GM10266 (cell line): ENCODE measurements at regions not wholly inside any gene's neighbourhood (a gene's known extent, or its start where the extent isn't known, plus 50 kb on each side); places are given as distances from the start of the nearest gene placed in this dataset.

Source experiments
- DNase-seq: peaks from one replicate; pipeline ENCODE4 v3.0.0; 2012; ENCODE audit errors: extremely low spot score
- CTCF ChIP-seq: IDR thresholded peaks from 2 replicates; pipeline ENCODE4 v1.5.1; 2012; ENCODE audit warnings: mild to moderate bottlenecking, low read depth; ENCODE audit not compliant: control insufficient read depth, insufficient read depth; ENCODE audit errors: missing control alignments

- TF ChIP-seq CTCF = no peak
- DNase-seq = no peak
Observed at GRCh38 chr20:17878069-17878911, 90.3 kb downstream of the SNX5 start.

GRCh38 chr20:17875981-17876385, 92.6 kb downstream of the SNX5 start:
- DNase-seq = no peak
- no peak for TF ChIP-seq CTCF

- TF ChIP-seq CTCF = no peak
- no peak for DNase-seq
Observed at GRCh38 chr20:17875106-17875980, 93.3 kb downstream of the SNX5 start.

GRCh38 chr20:17874271-17875105, 94.1 kb downstream of the SNX5 start:
- no peak for TF ChIP-seq CTCF
- no peak for DNase-seq

- TF ChIP-seq CTCF = no peak
- DNase-seq = no peak
Observed at GRCh38 chr20:17873410-17874270, 95.0 kb downstream of the SNX5 start.

GRCh38 chr20:17872959-17873358, 95.6 kb downstream of the SNX5 start:
- no peak for DNase-seq
- TF ChIP-seq CTCF = no peak
